ENCODE measurements at regions not wholly inside any gene's neighbourhood (a gene's known extent, or its start where the extent isn't known, plus 50 kb on each side); places are given as distances from the start of the nearest gene placed in this dataset.
"Not testable (repeated sequence)": the region's sequence is repeated elsewhere in the genome, so short reads cannot be mapped to it uniquely, and the experiment has no call there.

DNA sequence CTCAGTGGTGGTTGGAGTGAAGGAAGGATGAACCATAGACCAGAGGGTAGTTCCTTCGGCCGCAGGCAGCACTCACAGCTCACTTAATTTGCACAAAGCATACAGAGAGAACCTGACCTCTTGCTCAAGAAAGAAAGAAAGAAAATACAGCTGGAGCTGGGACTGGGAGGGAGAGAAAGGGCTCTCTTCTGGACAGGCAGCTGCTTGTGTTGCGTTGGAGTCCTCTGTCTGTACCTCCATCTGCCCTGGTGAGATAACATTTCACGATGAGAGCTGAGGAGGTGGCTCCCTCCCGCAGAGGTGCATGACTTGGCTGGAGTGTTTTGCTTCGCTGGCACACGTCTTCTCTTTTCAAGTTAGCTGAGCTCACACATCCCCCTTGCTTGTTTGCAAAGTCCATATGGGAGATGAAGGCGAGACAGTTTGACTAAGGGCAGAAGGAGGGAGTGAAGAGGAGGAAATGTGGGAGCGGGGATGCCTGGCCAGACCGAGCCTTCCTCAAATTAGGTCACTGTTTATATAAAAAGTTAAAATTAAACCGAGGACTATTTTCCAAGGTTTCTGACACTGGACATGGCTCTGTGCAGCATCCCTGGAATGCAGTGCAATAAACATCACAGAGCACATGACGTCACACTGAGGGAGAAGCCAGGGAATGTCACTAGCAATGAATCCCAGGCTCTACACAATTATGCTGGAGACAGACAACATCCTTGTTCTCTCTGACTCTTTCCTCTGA lies 359.4 kb downstream of the CD83 start:
- no peak overlapping the region for H3K4me3 Mint-ChIP-seq
- DNase-seq (no peak), ATAC-seq (no peak)
- H3K27me3 Mint-ChIP-seq, result peaks cover 0 to 7% (median 0%) of the 10 kb centered on the region in 5 donors
- no peak overlapping the region for H3K27ac Mint-ChIP-seq
- H3K9me3 Mint-ChIP-seq, result peaks cover 0 to 12% (median 6%) of the 10 kb centered on the region in 9 donors
- POLR2A ChIA-PET, result no interaction called here
- peaks cover 0 to 4% (median 3%) of the 10 kb centered on the region in 3 donors for H3K36me3 Mint-ChIP-seq
- peaks cover 0 to 2% (median under 1%) of the 10 kb centered on the region in 4 donors for H3K4me1 Mint-ChIP-seq

DNA sequence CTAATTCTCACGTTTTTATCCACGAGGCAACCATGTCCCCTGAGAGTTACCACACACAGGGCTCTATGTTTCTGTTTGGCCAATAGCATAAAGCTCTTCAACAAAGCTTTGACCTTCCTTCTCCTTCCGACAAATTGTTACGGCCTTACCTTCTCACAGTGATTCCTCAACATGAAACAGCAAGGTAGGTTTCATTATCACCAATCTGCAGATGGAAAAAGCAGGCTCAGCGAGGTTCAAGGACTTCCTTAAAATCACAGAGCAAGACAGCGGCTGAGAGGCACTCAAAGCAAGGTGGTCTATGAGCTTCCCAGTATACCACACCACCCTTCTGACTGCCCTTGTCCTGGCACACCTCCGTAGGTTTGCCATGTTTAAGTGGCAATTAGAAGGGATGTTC lies 360.0 kb downstream of the CD83 start:
- no peak for ATAC-seq
- H3K27me3 Mint-ChIP-seq, result peaks cover 0 to 7% (median 0%) of the 10 kb centered on the region in 5 donors
- POLR2A ChIA-PET, result no interaction called here
- DNase-seq, result no peak
- peaks cover 0 to 2% (median under 1%) of the 10 kb centered on the region in 4 donors for H3K4me1 Mint-ChIP-seq
- peaks cover 0 to 13% (median 7%) of the 10 kb centered on the region in 9 donors for H3K9me3 Mint-ChIP-seq
- no peak overlapping the region for H3K27ac Mint-ChIP-seq
- no peak overlapping the region for H3K4me3 Mint-ChIP-seq
- peaks cover 0 to 4% (median 3%) of the 10 kb centered on the region in 3 donors for H3K36me3 Mint-ChIP-seq

- H3K36me3 Mint-ChIP-seq, result peaks cover 0 to 4% (median 3%) of the 10 kb centered on the region in 3 donors
- no peak overlapping the region for H3K4me3 Mint-ChIP-seq
- H3K27me3 Mint-ChIP-seq, result peaks cover 0 to 7% (median 0%) of the 10 kb centered on the region in 5 donors
- no peak for DNase-seq
- H3K27ac Mint-ChIP-seq, result no peak overlapping the region
- peaks cover 0 to 2% (median 0%) of the 10 kb centered on the region in 4 donors for H3K4me1 Mint-ChIP-seq
- POLR2A ChIA-PET, result no interaction called here
- ATAC-seq, result no peak
- H3K9me3 Mint-ChIP-seq, result peaks cover 0 to 19% (median 9%) of the 10 kb centered on the region in 9 donors
These were observed 361.0 kb downstream of the CD83 start for GRCh38 chr6:14478381-14479225.

DNA sequence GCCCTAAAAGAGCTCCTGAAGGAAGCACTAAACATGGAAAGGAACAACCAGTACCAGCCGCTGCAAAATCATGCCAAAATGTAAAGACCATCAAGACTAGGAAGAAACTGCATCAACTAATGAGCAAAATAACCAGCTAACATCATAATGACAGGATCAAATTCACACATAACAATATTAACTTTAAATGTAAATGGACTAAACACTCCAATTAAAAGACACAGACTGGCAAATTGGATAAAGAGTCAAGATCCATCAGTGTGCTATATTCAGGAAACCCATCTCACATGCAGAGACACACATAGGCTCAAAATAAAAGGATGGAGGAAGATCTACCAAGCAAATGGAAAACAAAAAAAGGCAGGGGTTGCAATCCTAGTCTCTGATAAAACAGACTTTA lies 364.4 kb downstream of the CD83 start:
- H3K4me3 Mint-ChIP-seq, H3K27ac Mint-ChIP-seq, H3K4me1 Mint-ChIP-seq, DNase-seq, POLR2A ChIA-PET, H3K36me3 Mint-ChIP-seq, ATAC-seq, H3K27me3 Mint-ChIP-seq: not testable (repeated sequence)
- peaks cover 0 to 22% (median 9%) of the 10 kb centered on the region in 9 donors for H3K9me3 Mint-ChIP-seq

DNA sequence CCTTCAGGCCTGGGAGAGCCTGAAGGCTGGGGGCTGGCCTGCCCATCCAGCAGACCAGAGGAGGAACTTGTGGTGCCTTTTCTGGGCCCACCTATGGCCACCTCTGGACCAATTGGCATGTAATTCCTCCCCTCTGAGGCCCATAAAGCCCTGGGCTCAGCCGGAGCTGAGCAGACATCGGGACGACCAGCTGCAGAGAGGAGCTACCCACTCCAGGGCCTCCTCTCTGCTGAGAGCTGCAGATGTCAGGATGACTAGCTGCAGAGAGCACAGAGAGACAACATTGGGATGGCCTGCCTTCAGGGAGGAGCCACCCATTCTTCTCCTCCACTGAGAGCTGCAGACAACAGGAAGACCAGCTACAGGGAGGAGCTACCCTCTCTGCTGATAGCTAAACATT lies 370.1 kb downstream of the CD83 start:
- H3K9me3 Mint-ChIP-seq, result peaks cover 0 to 9% (median 3%) of the 10 kb centered on the region in 9 donors
- ATAC-seq (no peak), DNase-seq (no peak)
- H3K4me1 Mint-ChIP-seq, result peaks cover 0 to 5% (median under 1%) of the 10 kb centered on the region in 4 donors
- POLR2A ChIA-PET, result interaction anchor here (0.8 to 1.6 kb wide), 2 partner anchors 10 to 11 kb away, joined by 3 read pairs; no protein-coding TSS in a partner anchor
- H3K27ac Mint-ChIP-seq, result no peak overlapping the region
- H3K36me3 Mint-ChIP-seq, result no peaks in the 10 kb centered on the region
- H3K4me3 Mint-ChIP-seq, result no peak overlapping the region
- H3K27me3 Mint-ChIP-seq, result peaks cover 0 to 2% (median 0%) of the 10 kb centered on the region in 5 donors

- Mint-ChIP-seq H3K9me3 (peaks cover 0 to 7% (median 3%) of the 10 kb centered on the region in 9 donors), H3K4me3 (no peak overlapping the region), H3K27ac (peak overlapping the region in 1 of 10 donors; percentile 1), H3K27me3 (peaks cover 0 to 4% (median 0%) of the 10 kb centered on the region in 5 donors), H3K36me3 (no peaks in the 10 kb centered on the region), H3K4me1 (peaks cover 0 to 5% (median under 1%) of the 10 kb centered on the region in 4 donors)
- no peak for DNase-seq
- no peak for ATAC-seq
- POLR2A ChIA-PET, result interaction anchor here (0.8 to 1.6 kb wide), 2 partner anchors 9 to 11 kb away, joined by 3 read pairs; no protein-coding TSS in a partner anchor
These were observed 370.6 kb downstream of the CD83 start for GRCh38 chr6:14488180-14488579.

DNA sequence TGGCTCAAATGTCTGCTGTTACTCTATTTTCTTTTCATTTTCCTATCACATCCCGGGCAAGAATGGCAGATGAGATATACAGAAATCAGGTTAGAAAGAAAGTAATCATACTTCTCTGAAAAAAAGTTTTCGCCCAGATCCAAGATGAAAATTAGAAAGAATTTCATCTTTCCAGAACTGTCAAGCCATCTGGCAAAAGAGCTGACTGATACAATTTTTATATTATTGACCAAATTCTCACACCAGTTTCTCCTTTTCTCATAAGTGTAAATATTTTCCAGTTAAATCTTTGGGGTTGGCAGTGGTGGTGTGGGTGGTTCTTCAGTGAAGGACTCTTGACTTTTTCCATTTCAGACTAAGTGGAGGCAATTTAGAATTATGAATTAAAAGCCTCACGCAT lies 371.9 kb downstream of the CD83 start:
- H3K27me3 Mint-ChIP-seq, result peaks cover 0 to 4% (median 0%) of the 10 kb centered on the region in 5 donors
- peaks cover 0 to 5% (median under 1%) of the 10 kb centered on the region in 4 donors for H3K4me1 Mint-ChIP-seq
- ATAC-seq (no peak), DNase-seq (no peak)
- H3K9me3 Mint-ChIP-seq, result peaks cover 0 to 6% (median 0%) of the 10 kb centered on the region in 9 donors
- POLR2A ChIA-PET, result no interaction called here
- no peaks in the 10 kb centered on the region for H3K36me3 Mint-ChIP-seq
- H3K4me3 Mint-ChIP-seq, result no peak overlapping the region
- H3K27ac Mint-ChIP-seq, result no peak overlapping the region

GRCh38 chr6:14498748-14499147 lies 381.2 kb downstream of the CD83 start:
- Mint-ChIP-seq H3K36me3 (peaks cover 0 to 11% (median 8%) of the 10 kb centered on the region in 3 donors), H3K27ac (no peak overlapping the region), H3K4me3 (no peak overlapping the region), H3K9me3 (peaks cover 0 to 13% (median 10%) of the 10 kb centered on the region in 9 donors), H3K4me1 (no peaks in the 10 kb centered on the region), H3K27me3 (peaks cover 0 to 2% (median 0%) of the 10 kb centered on the region in 5 donors)
- POLR2A ChIA-PET, result interaction anchor here (0.9 kb wide), 1 partner anchor 10 kb away, joined by 3 read pairs; no protein-coding TSS in a partner anchor
- ATAC-seq (no peak), DNase-seq (no peak)

- H3K27ac Mint-ChIP-seq, result no peak overlapping the region
- H3K4me1 Mint-ChIP-seq, result no peaks in the 10 kb centered on the region
- H3K9me3 Mint-ChIP-seq, result peaks cover 0 to 13% (median 10%) of the 10 kb centered on the region in 9 donors
- ATAC-seq (no peak), DNase-seq (no peak)
- POLR2A ChIA-PET, result interaction anchor here (0.9 kb wide), 1 partner anchor 11 kb away, joined by 3 read pairs; no protein-coding TSS in a partner anchor
- H3K36me3 Mint-ChIP-seq, result peaks cover 0 to 11% (median 8%) of the 10 kb centered on the region in 3 donors
- peaks cover 0 to 2% (median 0%) of the 10 kb centered on the region in 5 donors for H3K27me3 Mint-ChIP-seq
- H3K4me3 Mint-ChIP-seq, result no peak overlapping the region
These were observed 381.7 kb downstream of the CD83 start for GRCh38 chr6:14499309-14499708.

DNA sequence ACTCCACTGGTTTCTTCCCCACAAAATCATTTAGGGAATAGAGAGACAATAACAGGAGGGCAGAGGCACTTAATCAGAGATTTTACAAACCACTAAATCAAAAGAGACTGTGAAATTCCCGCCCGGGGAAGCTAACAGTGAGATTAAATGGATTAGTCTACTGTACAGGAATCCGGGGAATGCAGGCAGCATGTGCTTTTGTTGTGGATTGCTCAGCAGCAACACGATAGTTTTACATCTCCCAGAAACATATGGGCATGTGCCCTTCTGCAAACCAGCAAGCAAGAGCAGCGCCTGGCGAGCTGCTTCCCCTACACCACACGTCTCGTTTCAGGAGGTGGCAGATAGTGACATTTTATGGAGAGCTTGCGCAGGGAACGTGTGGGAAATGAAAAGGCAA lies 382.3 kb downstream of the CD83 start:
- Mint-ChIP-seq H3K36me3 (peaks cover 0 to 11% (median 8%) of the 10 kb centered on the region in 3 donors), H3K4me3 (no peak overlapping the region), H3K27ac (peak overlapping the region in 1 of 10 donors; percentile 29), H3K27me3 (peaks cover 0 to 2% (median 0%) of the 10 kb centered on the region in 5 donors), H3K4me1 (no peaks in the 10 kb centered on the region), H3K9me3 (peaks cover 0 to 13% (median 10%) of the 10 kb centered on the region in 9 donors)
- ATAC-seq (no peak), DNase-seq (no peak)
- POLR2A ChIA-PET, result no interaction called here

GRCh38 chr6:14500809-14501208 lies 383.2 kb downstream of the CD83 start:
- ATAC-seq (no peak), DNase-seq (no peak)
- H3K4me1 Mint-ChIP-seq, result peaks cover 0 to 1% (median under 1%) of the 10 kb centered on the region in 4 donors
- H3K27me3 Mint-ChIP-seq, result peaks cover 0 to 2% (median 0%) of the 10 kb centered on the region in 5 donors
- H3K4me3 Mint-ChIP-seq, result no peak overlapping the region
- H3K9me3 Mint-ChIP-seq, result peaks cover 0 to 13% (median 10%) of the 10 kb centered on the region in 9 donors
- POLR2A ChIA-PET, result interaction anchor here (0.6 kb wide), 1 partner anchor 231 kb away, joined by 3 read pairs; no protein-coding TSS in a partner anchor
- peaks cover 0 to 9% (median 8%) of the 10 kb centered on the region in 3 donors for H3K36me3 Mint-ChIP-seq
- H3K27ac Mint-ChIP-seq, result no peak overlapping the region

DNA sequence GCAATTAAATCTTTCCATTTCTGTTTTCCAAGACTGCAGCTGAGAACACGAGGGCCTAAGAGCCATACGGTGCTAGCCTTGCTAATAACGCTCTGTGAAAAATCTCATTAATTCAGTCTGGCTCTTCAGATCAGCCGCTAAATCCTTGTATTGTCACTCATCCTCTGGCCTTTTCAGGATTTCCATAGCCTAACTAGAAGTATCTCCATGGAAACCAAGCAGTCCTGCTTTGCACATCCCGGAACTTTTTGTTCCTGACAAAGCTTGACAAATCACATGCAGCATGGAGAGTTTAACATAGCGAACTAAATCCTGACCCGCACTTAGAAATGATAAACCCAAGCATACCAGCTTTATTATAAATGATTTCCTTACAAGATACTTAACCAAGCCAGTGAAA lies 383.7 kb downstream of the CD83 start:
- Mint-ChIP-seq H3K36me3 (peaks cover 0 to 5% (median 5%) of the 10 kb centered on the region in 3 donors), H3K27me3 (no peaks in the 10 kb centered on the region), H3K4me3 (no peak overlapping the region), H3K27ac (peak overlapping the region in 1 of 10 donors; percentile 24), H3K9me3 (peaks cover 0 to 9% (median 6%) of the 10 kb centered on the region in 9 donors), H3K4me1 (peaks cover 0 to 6% (median 4%) of the 10 kb centered on the region in 4 donors)
- DNase-seq, result no peak
- POLR2A ChIA-PET, result interaction anchor here (0.6 kb wide), 1 partner anchor 232 kb away, joined by 3 read pairs; no protein-coding TSS in a partner anchor
- no peak for ATAC-seq

Measured in naive thymus-derived CD8-positive, alpha-beta T cell (primary cell).